Keratinocyte (primary cell): ENCODE measurements at regions not wholly inside any gene's neighbourhood (a gene's known extent, or its start where the extent isn't known, plus 50 kb on each side); places are given as distances from the start of the nearest gene placed in this dataset.

Experiments
- EZH2 ChIP-seq: IDR thresholded peaks from one replicate; pipeline ENCODE4 v1.6.1; 2012; ENCODE audit warnings: inconsistent platforms, mild to moderate bottlenecking, low read length, moderate library complexity
- TF ChIP-seq, protein P1 (sequence below), 3 experiments: IDR thresholded peaks in 1 of 3; conservative IDR thresholded peaks in 1 of 3; optimal IDR thresholded peaks in 1 of 3; 2 replicates in 2 of 3; 3 replicates in 1 of 3; pipeline versions ENCODE3 to v1.5.1; 2011; ENCODE audit warnings: low read length in 3 of 3, mild to moderate bottlenecking in 3 of 3, moderate library complexity in 2 of 3, control low read depth in 1 of 3, inconsistent platforms in 1 of 3; ENCODE audit not compliant: insufficient read depth in 2 of 3; ENCODE audit errors: extremely low read depth in 1 of 3

- TF ChIP-seq, protein P1, sequence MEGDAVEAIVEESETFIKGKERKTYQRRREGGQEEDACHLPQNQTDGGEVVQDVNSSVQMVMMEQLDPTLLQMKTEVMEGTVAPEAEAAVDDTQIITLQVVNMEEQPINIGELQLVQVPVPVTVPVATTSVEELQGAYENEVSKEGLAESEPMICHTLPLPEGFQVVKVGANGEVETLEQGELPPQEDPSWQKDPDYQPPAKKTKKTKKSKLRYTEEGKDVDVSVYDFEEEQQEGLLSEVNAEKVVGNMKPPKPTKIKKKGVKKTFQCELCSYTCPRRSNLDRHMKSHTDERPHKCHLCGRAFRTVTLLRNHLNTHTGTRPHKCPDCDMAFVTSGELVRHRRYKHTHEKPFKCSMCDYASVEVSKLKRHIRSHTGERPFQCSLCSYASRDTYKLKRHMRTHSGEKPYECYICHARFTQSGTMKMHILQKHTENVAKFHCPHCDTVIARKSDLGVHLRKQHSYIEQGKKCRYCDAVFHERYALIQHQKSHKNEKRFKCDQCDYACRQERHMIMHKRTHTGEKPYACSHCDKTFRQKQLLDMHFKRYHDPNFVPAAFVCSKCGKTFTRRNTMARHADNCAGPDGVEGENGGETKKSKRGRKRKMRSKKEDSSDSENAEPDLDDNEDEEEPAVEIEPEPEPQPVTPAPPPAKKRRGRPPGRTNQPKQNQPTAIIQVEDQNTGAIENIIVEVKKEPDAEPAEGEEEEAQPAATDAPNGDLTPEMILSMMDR (optimal IDR thresholded peaks at IDR 0.05 in 1 of 3, IDR thresholded peaks at IDR 0.05 in 1 of 3, conservative IDR thresholded peaks at IDR 0.05 in 1 of 3; ENCODE audit: extremely low read depth in 1 of 3, insufficient read depth in 2 of 3, low read length in 3 of 3): no peak
- TF ChIP-seq EZH2: no peak
These were observed 189.9 kb downstream of the TFEC start for GRCh38 chr7:115840702-115841101.
